Retina (tissue), 1 donor: ENCODE measurements at regions not wholly inside any gene's neighbourhood (a gene's known extent, or its start where the extent isn't known, plus 50 kb on each side); places are given as distances from the start of the nearest gene placed in this dataset.

Source experiments
- DNase-seq: peaks from one replicate; pipeline ENCODE4 v3.0.0-alpha.2; 2016

GRCh38 chr21:36636439-36636838, 62.5 kb upstream of the SIM2 start:
- DNase-seq: no peak

GRCh38 chr21:36639769-36640168, 59.1 kb upstream of the SIM2 start:
- no peak for DNase-seq

- no peak for DNase-seq
These were observed 58.7 kb upstream of the SIM2 start for GRCh38 chr21:36640174-36640720.

- no peak for DNase-seq
These were observed 58.1 kb upstream of the SIM2 start for GRCh38 chr21:36640721-36641244.

GRCh38 chr21:36641346-36641745, 57.6 kb upstream of the SIM2 start:
- DNase-seq: no peak

- DNase-seq: no peak
These were observed 57.0 kb upstream of the SIM2 start for GRCh38 chr21:36641886-36642285.

GRCh38 chr21:36642777-36643176, 56.1 kb upstream of the SIM2 start:
- no peak for DNase-seq

GRCh38 chr21:36643374-36644250, 55.3 kb upstream of the SIM2 start:
- DNase-seq: no peak

- DNase-seq: no peak
These were observed 52.9 kb upstream of the SIM2 start for GRCh38 chr21:36646011-36646410.

GRCh38 chr21:36646645-36647044, 52.3 kb upstream of the SIM2 start:
- no peak for DNase-seq

- DNase-seq: no peak
These were observed 51.4 kb upstream of the SIM2 start for GRCh38 chr21:36647279-36648093.
